Astrocyte (in vitro differentiated cells and primary cell): ENCODE measurements at regions not wholly inside any gene's neighbourhood (a gene's known extent, or its start where the extent isn't known, plus 50 kb on each side); places are given as distances from the start of the nearest gene placed in this dataset.

Source experiments
- DNase-seq: peaks from one replicate; pipeline ENCODE4 v3.0.0-alpha.2; 2010; ENCODE audit warnings: low read depth
- FAIRE-seq: peaks from 2 replicates; lab custom pipeline; 2011; peaks lifted over from hg19 to GRCh38; lab: Jason Lieb, UNC
- H2AFZ ChIP-seq: 2 replicates; pipeline ENCODE4 v1.6.0; 2012; ENCODE audit warnings: low read depth, low read length, inconsistent platforms
- H3K27ac ChIP-seq: 2 replicates; pipeline ENCODE4 v1.5.1; 2011; ENCODE audit warnings: low read depth, low read length, inconsistent platforms
- H3K27me3 ChIP-seq: 2 replicates; pipeline ENCODE4 v1.6.0; 2011; ENCODE audit warnings: low read length, inconsistent platforms; ENCODE audit not compliant: insufficient read depth
- H3K36me3 ChIP-seq: 2 replicates; pipeline ENCODE4 v1.5.1; 2011; ENCODE audit warnings: low read length, inconsistent platforms; ENCODE audit not compliant: insufficient read depth
- H3K4me1 ChIP-seq: 2 replicates; pipeline ENCODE4 v1.5.1; 2011; ENCODE audit warnings: low read length, inconsistent platforms; ENCODE audit not compliant: insufficient read depth
- H3K4me2 ChIP-seq: 2 replicates; pipeline ENCODE4 v1.6.0; 2012; ENCODE audit warnings: low read length, inconsistent platforms
- H3K4me3 ChIP-seq: 2 replicates; pipeline ENCODE4 v1.5.1; 2011; ENCODE audit warnings: low read depth, mild to moderate bottlenecking, low read length, inconsistent platforms; ENCODE audit not compliant: insufficient read depth
- H3K79me2 ChIP-seq: 2 replicates; pipeline ENCODE4 v1.6.0; 2012; ENCODE audit warnings: mild to moderate bottlenecking, low read length, inconsistent platforms; ENCODE audit not compliant: insufficient read depth
- H3K9ac ChIP-seq: 2 replicates; pipeline ENCODE4 v1.6.0; 2012; ENCODE audit warnings: mild to moderate bottlenecking, low read length, inconsistent platforms
- H3K9me3 ChIP-seq: 2 replicates; pipeline ENCODE4 v1.5.1; 2012; ENCODE audit warnings: low read depth, mild to moderate bottlenecking, low read length, inconsistent platforms; ENCODE audit not compliant: insufficient read depth
- H4K20me1 ChIP-seq: 2 replicates; pipeline ENCODE4 v1.6.0; 2012; ENCODE audit warnings: low read length, inconsistent platforms; ENCODE audit not compliant: insufficient read depth
- H3K27ac Mint-ChIP-seq: one replicate; pipeline ENCODE4 v1.8.0; 2021; ENCODE audit warnings: mild to moderate bottlenecking, mixed read lengths; ENCODE audit not compliant: unreplicated experiment
- H3K27me3 Mint-ChIP-seq: one replicate; pipeline ENCODE4 v1.8.0; 2021; ENCODE audit warnings: low read depth, mixed read lengths; ENCODE audit not compliant: unreplicated experiment
- H3K36me3 Mint-ChIP-seq: one replicate; pipeline ENCODE4 v1.8.0; 2021; ENCODE audit warnings: low read depth, mixed read lengths; ENCODE audit not compliant: unreplicated experiment
- H3K4me1 Mint-ChIP-seq: one replicate; pipeline ENCODE4 v1.8.0; 2021; ENCODE audit warnings: low read depth, mixed read lengths; ENCODE audit not compliant: unreplicated experiment
- H3K4me3 Mint-ChIP-seq: one replicate; pipeline ENCODE4 v1.8.0; 2021; ENCODE audit warnings: mild to moderate bottlenecking, moderate library complexity, mixed read lengths; ENCODE audit not compliant: unreplicated experiment
- H3K9me3 Mint-ChIP-seq: one replicate; pipeline ENCODE4 v1.8.0; 2021; ENCODE audit warnings: mild to moderate bottlenecking, mixed read lengths; ENCODE audit not compliant: unreplicated experiment
- EZH2 ChIP-seq: IDR thresholded peaks from 2 replicates; pipeline ENCODE4 v1.6.1; 2012; ENCODE audit warnings: mild to moderate bottlenecking, low read length, inconsistent platforms; ENCODE audit not compliant: insufficient read depth
- TF ChIP-seq, protein P1 (sequence below): IDR thresholded peaks from 2 replicates; pipeline ENCODE4 v1.5.1; 2011; ENCODE audit warnings: low read depth, mild to moderate bottlenecking, inconsistent platforms, low read length, moderate library complexity; ENCODE audit not compliant: insufficient read depth

DNA sequence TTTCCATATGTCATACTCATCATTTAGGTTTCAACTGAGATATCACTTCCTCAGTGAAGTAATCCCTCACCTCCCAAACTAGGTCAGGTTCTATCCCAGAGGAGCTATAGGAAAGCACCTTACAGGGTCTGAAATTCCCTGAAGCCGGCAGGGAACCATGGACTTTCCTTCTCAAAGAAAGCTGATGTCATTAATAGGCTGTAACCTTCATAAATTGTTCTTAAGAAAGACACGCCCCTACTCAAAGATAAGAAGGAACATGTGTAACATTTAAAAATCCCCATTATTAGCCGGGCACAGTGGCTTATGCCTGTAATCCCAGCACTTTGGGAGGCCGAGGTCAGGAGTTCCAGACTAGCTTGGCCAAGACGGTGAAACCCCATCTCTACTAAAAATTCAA lies 50.0 kb upstream of the RNGTT start:
- H2AFZ ChIP-seq: no peak overlapping the region
- peaks cover 4% of the 10 kb centered on the region for H3K9me3 Mint-ChIP-seq
- H3K27me3 Mint-ChIP-seq: peaks cover 2% of the 10 kb centered on the region
- H3K36me3 ChIP-seq: no peaks in the 10 kb centered on the region
- no peaks in the 10 kb centered on the region for H3K9me3 ChIP-seq
- H3K4me1 Mint-ChIP-seq: peaks cover 6% of the 10 kb centered on the region
- H3K27ac ChIP-seq: no peak overlapping the region
- no peaks in the 10 kb centered on the region for H3K36me3 Mint-ChIP-seq
- no peak overlapping the region for H3K4me3 Mint-ChIP-seq
- H3K79me2 ChIP-seq: no peaks in the 10 kb centered on the region
- no peak overlapping the region for H3K9ac ChIP-seq
- no peaks in the 10 kb centered on the region for H3K4me1 ChIP-seq
- no peaks in the 10 kb centered on the region for H3K27me3 ChIP-seq
- H3K4me3 ChIP-seq: no peak overlapping the region
- DNase-seq (no peak), FAIRE-seq (no peak)
- no peak for TF ChIP-seq EZH2
- TF ChIP-seq, protein P1, sequence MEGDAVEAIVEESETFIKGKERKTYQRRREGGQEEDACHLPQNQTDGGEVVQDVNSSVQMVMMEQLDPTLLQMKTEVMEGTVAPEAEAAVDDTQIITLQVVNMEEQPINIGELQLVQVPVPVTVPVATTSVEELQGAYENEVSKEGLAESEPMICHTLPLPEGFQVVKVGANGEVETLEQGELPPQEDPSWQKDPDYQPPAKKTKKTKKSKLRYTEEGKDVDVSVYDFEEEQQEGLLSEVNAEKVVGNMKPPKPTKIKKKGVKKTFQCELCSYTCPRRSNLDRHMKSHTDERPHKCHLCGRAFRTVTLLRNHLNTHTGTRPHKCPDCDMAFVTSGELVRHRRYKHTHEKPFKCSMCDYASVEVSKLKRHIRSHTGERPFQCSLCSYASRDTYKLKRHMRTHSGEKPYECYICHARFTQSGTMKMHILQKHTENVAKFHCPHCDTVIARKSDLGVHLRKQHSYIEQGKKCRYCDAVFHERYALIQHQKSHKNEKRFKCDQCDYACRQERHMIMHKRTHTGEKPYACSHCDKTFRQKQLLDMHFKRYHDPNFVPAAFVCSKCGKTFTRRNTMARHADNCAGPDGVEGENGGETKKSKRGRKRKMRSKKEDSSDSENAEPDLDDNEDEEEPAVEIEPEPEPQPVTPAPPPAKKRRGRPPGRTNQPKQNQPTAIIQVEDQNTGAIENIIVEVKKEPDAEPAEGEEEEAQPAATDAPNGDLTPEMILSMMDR: no peak
- H4K20me1 ChIP-seq: no peaks in the 10 kb centered on the region
- no peak overlapping the region for H3K27ac Mint-ChIP-seq
- no peak overlapping the region for H3K4me2 ChIP-seq
